ENCODE measurements at regions not wholly inside any gene's neighbourhood (a gene's known extent, or its start where the extent isn't known, plus 50 kb on each side); places are given as distances from the start of the nearest gene placed in this dataset.

GRCh38 chr20:57783956-57784837, 74.4 kb upstream of the PMEPA1 start:
- DNase-seq (ENCODE audit: low read depth in 1 of 2, low spot score in 1 of 2): no peak
- TF ChIP-seq GABPA (IDR thresholded peaks at IDR 0.05; ENCODE audit: low read depth): no peak
- TF ChIP-seq SPI1 (IDR thresholded peaks at IDR 0.05; ENCODE audit: borderline replicate concordance, low read depth): no peak
- TF ChIP-seq REST (IDR thresholded peaks at IDR 0.05; ENCODE audit: insufficient replicate concordance, low read depth): no peak
- TF ChIP-seq, protein P1, sequence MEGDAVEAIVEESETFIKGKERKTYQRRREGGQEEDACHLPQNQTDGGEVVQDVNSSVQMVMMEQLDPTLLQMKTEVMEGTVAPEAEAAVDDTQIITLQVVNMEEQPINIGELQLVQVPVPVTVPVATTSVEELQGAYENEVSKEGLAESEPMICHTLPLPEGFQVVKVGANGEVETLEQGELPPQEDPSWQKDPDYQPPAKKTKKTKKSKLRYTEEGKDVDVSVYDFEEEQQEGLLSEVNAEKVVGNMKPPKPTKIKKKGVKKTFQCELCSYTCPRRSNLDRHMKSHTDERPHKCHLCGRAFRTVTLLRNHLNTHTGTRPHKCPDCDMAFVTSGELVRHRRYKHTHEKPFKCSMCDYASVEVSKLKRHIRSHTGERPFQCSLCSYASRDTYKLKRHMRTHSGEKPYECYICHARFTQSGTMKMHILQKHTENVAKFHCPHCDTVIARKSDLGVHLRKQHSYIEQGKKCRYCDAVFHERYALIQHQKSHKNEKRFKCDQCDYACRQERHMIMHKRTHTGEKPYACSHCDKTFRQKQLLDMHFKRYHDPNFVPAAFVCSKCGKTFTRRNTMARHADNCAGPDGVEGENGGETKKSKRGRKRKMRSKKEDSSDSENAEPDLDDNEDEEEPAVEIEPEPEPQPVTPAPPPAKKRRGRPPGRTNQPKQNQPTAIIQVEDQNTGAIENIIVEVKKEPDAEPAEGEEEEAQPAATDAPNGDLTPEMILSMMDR (IDR thresholded peaks at IDR 0.05; ENCODE audit: insufficient read depth, low read length): no peak
- TF ChIP-seq POLR2AphosphoS5 (IDR thresholded peaks at IDR 0.05; ENCODE audit: low read depth): no peak
- H3K4me3 ChIP-seq (replicated peaks; ENCODE audit: insufficient read depth, low read length): no peak overlapping the region
- H3K27ac ChIP-seq (replicated peaks): no peak overlapping the region
- no peaks in the 10 kb centered on the region for H3K27me3 ChIP-seq (ENCODE audit: insufficient read depth, poor library complexity, severe bottlenecking)

DNA sequence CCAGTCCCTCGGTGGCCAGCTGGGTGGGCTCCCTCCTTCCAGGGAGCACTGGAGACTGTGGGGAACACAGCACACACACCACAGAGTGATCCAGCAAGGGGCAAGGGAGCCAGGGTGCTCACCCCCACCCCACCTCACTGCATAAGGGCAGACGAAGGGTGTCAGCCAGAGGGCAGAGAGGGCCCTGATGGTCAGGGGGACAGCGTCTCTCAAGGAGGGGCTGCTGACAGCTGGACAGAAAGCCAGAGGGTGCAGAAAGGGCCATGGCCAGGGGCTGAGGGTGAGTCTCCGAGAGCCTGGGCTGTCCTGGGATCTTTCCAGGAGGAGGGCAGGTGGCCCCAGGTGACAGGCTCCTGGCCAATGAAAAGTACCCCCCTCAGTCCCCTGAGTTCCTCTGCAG, 73.4 kb upstream of the PMEPA1 start:
- H3K27ac ChIP-seq (replicated peaks): no peak overlapping the region
- TF ChIP-seq POLR2AphosphoS5 (IDR thresholded peaks at IDR 0.05; ENCODE audit: low read depth) (no peak), REST (IDR thresholded peaks at IDR 0.05; ENCODE audit: insufficient replicate concordance, low read depth) (no peak), SPI1 (IDR thresholded peaks at IDR 0.05; ENCODE audit: borderline replicate concordance, low read depth) (no peak), GABPA (IDR thresholded peaks at IDR 0.05; ENCODE audit: low read depth) (no peak)
- TF ChIP-seq, protein P1 (IDR thresholded peaks at IDR 0.05; ENCODE audit: insufficient read depth, low read length): no peak
- no peak overlapping the region for H3K4me3 ChIP-seq (replicated peaks; ENCODE audit: insufficient read depth, low read length)
- H3K27me3 ChIP-seq (ENCODE audit: insufficient read depth, poor library complexity, severe bottlenecking): no peaks in the 10 kb centered on the region
- DNase-seq (ENCODE audit: low read depth in 1 of 2, low spot score in 1 of 2): no peak

DNA sequence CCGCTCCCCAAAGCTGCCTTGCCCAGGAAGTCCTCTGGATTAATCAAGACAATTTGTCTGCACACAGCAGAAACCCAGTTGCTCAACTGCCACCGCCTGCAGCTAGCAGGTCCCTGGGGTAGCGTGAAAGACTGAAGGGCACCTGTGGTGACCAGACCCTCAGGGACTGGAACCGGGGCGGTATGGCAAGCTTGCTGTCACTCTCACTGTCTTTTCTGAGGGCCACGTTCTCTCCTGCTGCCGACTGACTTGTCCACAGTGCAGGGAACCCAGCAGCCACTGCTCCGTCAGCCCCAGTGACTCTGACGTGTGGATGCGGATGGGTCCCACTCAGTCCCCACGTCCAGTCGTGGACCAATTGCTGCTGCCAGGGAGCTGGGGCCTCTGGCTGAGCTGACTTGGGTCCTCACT, 72.8 kb upstream of the PMEPA1 start:
- Histone ChIP-seq H3K4me3 (replicated peaks; ENCODE audit: insufficient read depth, low read length) (no peak overlapping the region), H3K27ac (replicated peaks) (no peak overlapping the region), H3K27me3 (ENCODE audit: insufficient read depth, poor library complexity, severe bottlenecking) (no peaks in the 10 kb centered on the region)
- TF ChIP-seq SPI1 (IDR thresholded peaks at IDR 0.05; ENCODE audit: borderline replicate concordance, low read depth): no peak
- no peak for TF ChIP-seq GABPA (IDR thresholded peaks at IDR 0.05; ENCODE audit: low read depth)
- no peak for TF ChIP-seq REST (IDR thresholded peaks at IDR 0.05; ENCODE audit: insufficient replicate concordance, low read depth)
- no peak for TF ChIP-seq POLR2AphosphoS5 (IDR thresholded peaks at IDR 0.05; ENCODE audit: low read depth)
- TF ChIP-seq, protein P1 (IDR thresholded peaks at IDR 0.05; ENCODE audit: insufficient read depth, low read length): no peak
- no peak for DNase-seq (ENCODE audit: low read depth in 1 of 2, low spot score in 1 of 2)
